Activated effector memory CD4-positive, alpha-beta T cell treated with Interleukin-2 at 50 U/mL for 16 hours (primary cell): ENCODE measurements at regions not wholly inside any gene's neighbourhood (a gene's known extent, or its start where the extent isn't known, plus 50 kb on each side); places are given as distances from the start of the nearest gene placed in this dataset.

Experiments used
- DNase-seq: peaks from one replicate; pipeline ENCODE4 v3.0.0-alpha.2; 2020

DNA sequence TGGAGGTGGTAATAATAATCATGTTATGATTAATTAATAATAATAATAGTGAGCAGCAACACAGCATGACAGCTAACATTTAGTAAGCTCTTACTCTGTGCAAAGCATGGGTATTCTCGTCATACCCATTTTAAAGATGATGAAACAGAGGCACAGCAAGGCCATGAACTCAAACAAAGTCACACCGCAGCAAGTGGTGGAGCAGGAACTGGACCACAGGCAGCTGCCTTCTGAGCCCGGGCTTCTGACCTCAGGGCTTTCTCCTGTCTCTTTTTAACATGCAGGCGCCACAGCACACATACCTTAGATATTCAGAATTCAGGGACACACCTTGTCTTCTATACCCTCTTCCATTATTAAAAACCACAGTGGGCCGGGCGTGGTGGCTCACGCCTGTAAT, 50.7 kb upstream of the SPATA12 start:
- no peak for DNase-seq

DNA sequence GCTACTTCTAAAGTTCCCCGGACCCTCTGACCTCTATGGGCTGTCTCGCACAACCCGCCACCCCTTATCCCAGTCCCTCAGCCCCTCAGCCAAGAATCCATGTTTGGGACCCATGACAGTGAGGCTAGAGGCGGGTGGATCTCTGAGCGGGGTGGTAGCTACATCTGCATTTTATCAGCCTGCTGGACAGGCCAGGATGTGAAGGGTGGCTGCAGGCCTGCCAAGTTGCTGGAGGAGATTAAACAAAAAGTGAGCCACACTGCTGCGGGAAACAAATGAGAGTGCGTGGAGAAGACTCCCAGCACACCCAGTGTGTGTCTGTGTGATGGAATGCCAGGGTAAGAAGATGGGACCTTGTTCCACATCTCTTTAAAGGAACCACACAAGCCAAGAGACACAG, 51.1 kb upstream of the SPATA12 start:
- no peak for DNase-seq

DNA sequence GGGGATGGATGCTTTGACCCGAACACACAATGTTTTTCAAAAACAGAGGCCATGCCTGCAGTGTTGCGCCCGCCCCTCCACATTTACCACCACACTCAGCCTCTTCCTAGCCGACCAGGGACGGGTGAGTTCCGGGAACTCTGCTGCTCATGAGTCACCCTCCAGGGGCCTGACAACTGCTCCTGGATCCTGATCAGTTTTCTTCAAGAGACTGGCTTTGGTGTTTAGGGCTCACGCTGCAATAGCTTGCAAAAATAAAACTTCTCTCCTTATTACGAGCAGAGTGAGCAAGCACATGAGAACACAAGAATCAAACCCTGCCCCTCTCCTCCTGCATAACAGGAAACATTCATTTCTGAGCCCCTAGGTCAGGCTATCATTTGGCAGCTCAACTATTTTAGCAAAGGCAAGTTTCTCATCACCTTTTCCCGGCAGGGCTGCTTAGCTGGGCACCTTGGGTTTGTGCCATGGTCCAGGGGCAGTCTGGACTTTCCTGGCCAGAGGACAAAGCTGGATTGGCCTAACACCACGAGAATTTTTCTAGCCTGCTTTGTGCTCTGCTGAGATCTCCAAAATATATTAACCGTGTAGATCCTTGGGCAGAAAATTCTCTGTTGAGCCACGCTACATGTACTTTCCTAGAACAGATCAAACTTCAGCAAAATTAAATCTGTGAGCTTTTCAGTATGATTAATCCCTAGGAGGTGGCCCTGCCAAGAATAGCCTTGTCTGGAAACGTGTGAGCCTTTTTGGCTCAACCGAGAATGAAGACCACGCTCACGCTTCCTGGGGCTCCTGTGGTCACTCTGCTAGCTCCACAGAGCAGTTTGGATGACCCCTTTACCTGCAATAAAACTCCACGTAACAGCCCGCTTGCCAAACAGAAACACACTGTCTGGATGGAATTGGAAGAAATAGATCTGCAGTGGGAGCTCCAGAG, 52.7 kb upstream of the SPATA12 start:
- no peak for DNase-seq

DNA sequence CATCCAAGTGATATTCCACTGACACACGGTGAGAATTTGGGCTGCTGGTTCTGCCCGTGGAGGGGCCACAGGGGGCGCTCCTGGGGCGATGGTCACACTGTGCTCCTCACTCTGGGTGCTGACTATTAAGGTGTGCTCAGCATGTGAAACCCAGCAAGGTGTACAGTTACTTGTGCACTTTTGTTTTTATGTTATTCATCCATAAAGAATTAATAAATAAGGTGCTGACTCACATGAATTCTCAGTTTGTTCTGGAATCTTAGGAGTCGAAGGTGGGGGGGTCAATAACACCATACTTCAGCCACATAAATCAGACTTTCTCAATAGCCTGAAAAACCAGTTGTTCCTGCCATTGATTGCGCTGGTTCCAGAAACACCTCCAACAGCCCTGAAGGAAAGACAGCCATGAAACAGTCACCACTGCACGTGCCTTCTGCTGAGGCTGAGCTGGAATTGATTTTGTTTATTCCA, 53.5 kb upstream of the SPATA12 start:
- DNase-seq: no peak

DNA sequence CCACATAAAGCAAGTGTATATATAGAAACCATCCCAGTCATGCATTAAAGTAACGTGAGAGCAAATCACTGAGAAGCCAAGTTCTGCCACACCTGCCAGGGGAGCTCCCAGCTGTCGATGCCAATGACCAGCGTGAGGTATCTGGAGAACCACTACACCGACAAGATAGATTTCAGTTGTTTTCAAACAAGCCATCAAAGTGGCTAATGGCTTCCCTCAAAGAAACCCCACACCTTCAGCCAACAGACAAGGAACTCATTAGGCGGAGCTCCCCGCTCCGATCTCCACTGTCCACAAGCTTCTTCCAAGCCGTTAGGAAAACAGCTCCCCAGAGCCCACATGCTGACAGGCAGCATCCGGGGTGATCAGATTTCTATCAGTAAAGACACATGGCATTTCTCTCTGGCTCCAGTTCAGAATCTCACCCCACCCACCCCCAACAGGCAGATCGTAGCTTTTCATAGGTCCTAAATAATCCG, 54.2 kb upstream of the SPATA12 start:
- no peak for DNase-seq

DNA sequence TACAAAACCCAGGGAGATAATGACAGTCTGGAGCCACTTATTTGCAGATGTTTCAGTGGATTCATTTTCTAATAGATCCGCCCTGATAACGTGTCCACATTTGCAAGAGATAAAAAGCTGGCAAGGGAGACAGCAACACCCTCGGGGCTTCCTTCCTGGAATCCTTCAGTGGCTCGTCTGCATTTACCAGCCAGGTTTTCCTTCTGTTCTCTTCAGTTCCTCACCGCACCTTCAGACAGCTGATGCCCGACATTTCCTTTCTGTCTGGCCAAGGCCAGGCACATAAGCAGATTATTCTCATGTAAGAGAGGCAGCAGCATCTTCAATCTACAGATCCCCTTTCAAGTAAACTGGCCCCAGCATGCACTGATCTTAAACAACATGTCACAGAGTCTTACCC, 56.2 kb upstream of the SPATA12 start:
- DNase-seq: no peak

DNA sequence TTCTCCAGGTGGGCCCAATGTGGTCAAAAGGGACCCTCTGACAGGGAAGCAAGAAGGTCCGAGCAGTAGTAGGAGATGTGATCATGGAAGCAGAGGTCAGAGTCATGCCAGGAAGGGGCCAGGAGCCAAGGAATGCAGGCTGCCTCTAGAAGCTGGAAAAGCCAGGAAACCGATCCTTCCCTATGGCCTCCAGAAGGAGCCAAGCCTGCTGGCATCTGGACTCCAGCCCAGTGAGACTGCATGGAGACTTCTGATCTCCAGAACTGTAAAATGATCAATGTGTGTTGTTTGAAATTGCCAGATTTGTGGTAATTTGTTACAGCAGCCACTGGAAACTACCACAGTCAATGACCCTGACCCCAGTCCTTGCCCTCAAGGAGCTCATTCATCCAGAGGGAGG, 56.8 kb upstream of the SPATA12 start:
- no peak for DNase-seq

DNA sequence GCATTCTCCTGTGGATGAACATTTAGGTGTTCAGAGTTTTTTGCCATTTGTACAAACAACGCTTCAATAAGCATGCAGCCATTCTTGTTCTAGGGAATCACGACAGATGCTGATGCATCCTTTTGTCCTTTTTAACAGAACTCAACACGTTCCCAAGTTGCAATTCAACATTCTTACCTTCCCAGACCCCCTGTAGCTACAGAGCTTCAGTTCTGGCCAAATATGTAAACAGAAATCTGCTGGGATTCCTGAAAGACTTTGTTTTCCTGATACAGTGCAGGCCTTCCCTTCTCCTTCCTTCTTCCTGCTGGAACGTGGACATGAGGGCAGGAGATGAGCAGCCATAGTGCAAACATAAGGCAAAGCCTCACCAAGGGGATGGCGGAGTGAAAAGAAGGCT, 59.1 kb upstream of the SPATA12 start:
- DNase-seq: no peak

DNA sequence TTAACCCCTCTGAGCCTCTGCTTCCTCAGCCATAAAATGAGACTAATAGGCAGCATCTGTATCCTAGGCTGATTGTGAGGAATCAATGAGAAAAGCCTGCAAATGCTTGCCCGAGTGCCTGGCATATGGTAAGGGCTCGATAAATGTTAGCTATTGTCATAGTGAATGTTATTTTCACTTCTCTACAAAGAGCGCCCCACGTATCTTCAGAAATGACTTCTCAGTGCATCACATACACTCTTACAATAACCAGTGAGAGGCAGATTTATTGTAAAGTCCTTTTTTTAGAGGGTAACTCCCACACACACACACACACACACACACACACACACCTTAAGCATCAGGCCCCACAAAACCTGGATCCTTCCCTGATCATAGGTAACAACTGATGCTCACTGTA, 60.5 kb upstream of the SPATA12 start:
- no peak for DNase-seq

DNA sequence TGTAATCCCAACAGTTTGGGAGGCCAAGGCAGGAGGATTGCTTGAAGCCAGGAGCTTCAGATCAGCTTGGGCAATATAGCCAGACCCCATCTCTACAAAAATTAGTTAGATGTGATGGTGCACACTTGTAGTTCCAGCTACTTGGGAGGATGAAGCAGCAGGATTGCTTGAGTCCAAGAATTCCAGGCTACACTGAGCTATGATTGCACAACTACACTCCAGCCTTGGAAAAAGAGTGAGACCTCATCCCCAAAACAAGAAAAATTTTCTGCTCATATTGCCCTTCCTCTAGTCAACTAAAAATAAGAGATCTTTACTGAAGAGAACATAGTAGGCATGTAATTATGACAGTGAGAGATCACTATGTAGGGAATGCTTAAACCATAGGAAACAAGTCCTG, 60.9 kb upstream of the SPATA12 start:
- DNase-seq: no peak

DNA sequence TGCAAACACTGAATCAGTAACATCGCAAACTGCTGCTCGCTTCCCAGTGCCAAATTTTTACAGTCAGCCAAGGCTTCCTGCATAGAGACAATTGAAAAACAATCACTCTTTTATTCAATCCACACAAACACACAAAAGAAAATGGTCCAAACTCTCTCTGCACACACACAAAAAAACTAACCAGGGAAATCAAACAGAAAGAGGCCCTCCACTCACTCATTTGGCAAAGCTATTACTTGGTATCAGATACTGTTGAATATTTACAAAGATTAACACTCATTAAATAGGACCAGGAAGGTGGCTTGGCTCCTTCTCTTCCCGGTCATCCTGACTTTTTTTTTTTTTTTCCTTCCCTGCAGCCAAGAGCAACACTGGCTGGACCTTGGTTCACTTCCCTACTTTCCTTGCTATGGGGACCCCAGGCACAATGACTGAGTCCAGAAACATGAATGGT, 62.4 kb upstream of the SPATA12 start:
- no peak for DNase-seq

DNA sequence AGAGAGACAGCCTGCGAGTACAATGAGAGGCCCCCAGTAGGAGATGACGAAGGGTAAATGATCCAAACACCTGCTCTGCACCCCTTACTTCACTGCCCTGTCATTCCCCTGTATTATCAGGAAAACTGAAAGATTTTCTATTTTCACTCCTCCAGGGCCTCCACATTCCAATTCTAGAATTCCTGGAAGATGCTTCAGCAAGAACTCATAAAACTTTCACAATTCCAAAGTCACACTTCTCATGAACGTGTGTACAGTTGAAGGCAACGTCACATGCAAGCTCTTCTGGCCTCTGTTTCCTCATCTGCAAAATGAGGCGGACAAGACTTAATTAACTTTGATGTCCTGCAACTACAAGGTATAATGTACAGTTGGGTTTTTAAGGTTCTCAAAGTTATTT, 62.8 kb upstream of the SPATA12 start:
- no peak for DNase-seq

DNA sequence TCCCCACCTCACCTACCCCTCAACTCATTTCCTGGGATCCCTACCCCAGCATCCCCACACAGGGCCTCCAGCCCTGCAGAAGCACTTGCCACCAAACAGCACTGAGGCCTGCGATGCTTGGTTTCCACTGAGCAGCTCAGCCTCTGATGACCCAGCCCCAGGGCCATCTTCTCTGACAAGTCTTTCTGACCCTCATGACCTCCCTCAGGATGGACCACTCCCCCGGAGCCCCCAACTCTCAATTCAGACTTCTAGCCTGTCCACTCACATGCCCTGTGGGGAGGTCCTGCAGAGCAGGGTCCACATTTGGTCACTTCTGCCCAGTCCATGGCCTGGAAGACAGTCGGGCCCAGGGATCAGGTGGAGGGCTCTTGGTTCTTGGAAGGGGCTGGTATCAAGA, 63.4 kb upstream of the SPATA12 start:
- no peak for DNase-seq

DNA sequence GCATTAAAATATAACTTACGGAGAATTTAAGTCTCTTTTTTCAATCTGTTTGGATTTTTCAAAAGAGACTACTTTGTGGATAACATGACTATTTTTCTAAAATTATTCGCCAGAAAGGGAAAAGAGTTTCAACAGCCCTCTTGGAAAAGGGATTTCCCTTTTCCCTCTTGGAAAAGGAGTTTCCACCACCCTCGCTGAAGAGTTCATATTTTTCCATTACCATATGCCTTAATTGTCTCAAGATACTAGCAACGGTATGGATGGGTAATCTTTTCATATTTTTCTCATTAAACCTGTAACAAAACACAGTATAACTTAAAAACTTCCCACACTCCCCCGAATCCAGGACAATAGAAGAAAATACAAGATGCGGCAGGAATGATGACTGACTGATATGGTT, 66.1 kb upstream of the SPATA12 start:
- no peak for DNase-seq

DNA sequence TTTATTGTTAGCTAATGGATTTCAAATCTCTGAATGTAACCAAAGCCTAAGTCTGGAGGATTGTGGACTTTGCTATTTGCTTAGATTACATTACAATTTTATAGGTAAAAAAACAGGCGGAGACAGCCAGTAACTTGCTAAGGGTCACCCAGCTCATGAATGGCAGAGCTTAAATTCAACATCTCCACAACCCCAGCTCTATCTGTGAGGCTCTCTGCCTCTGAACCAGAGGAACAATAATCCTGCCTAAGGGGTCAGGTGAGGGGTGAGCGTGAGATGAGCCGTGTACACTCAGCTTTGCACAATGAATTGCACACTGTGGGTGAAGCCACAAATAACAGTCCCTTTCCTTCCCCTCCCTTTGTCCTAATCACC, 69.8 kb upstream of the SPATA12 start:
- no peak for DNase-seq

DNA sequence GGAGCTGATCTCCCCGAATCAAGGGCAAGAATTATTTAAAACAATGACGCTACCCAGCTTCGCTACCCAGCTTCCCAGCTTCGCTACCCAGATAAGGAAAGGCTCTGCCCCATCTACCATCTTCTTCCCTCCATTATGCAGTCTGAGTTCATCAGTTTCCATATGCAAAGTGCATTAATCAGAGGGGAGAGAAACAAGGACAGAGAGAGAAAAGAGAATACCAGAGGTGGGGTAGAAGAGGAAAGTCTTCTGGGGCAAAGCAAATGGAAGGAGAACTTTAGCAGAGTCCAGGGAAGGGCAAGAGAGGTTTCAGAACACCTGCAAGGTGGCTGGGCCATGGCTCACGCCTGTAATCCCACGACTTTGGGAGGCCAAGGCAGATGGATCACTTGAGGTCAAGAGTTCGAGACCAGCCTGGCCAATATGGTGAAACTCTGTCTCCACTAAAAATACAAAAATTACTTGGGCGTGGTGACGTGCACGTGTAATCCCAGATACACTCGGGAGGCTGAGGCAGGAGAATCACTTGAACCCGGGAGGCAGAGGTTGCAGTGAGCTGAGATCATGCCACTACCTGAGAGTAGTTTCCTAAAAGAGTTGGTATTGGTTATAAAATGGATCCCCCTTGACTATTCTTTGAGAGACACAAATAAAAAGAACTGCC, 70.4 kb upstream of the SPATA12 start:
- no peak for DNase-seq

DNA sequence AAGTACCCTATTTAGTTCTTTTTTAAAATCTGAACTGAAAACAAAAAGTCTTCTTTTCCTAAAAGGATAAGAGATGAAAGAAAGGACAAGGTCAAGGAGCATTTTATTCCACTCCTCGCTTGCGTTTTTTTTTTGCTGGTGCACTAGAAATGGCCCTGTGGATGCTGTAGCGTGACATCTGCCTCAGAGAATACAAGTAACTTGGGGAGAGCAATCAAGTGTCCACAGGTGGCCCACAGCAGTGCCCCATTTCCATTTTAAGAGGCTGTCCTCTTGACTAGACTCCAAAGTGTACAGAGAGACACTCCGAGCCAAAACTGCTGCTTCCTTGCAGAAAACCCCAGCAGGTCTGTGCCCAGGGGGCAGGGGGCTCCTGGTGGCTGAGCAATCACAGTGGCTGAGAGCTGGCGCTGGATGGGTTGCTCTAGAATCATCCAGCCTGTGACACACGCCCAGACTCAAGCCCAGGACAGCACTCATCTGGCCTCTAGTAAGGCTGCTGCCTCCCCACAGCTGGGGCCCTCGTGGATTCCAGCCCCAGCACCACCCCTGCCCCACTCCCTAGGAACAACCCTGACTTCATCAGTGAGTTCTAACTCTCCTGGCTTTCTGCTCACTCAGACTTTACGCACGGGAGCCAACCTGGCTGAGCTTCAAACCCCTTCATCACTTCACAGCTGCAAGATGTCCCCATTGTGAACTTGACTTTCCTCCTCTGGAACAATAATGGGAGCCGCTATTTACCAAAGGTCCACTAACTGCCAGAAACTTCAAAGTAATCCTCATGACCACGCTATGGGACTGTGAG, 71.1 kb upstream of the SPATA12 start:
- no peak for DNase-seq

DNA sequence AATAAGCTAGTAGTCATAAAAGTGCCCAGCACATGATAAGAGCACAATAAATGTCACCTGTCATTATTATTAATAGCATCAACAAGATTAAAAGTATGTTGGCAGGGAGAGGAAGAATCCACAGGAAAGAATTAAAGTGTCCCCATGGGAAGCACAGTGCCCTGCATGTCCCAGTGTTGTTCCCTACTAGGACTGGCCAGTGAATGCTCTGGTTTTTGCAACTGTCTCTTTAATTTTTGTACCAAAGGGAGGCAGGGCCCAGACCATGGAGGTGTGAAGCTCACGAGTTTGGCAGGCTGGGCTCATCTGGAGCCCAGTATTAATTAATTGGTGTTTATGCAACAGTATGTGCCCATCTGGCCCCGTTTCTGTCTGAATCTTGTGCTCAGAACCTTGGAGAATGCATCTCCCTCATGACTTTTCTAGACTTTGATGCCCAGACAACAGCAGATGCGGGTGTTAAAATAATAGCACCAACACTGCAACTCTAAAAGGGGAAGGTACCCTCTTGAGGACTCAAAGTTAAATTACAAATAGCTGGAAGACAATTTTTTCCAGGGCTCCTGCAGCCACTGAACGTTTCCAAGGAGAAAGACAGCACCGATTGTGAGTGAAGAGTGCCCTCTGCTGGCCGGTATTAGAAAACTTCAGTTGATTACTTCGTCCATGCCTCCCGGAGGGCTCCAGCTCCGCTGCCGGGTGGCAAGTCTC, 71.9 kb upstream of the SPATA12 start:
- DNase-seq: peak; percentile 40

DNA sequence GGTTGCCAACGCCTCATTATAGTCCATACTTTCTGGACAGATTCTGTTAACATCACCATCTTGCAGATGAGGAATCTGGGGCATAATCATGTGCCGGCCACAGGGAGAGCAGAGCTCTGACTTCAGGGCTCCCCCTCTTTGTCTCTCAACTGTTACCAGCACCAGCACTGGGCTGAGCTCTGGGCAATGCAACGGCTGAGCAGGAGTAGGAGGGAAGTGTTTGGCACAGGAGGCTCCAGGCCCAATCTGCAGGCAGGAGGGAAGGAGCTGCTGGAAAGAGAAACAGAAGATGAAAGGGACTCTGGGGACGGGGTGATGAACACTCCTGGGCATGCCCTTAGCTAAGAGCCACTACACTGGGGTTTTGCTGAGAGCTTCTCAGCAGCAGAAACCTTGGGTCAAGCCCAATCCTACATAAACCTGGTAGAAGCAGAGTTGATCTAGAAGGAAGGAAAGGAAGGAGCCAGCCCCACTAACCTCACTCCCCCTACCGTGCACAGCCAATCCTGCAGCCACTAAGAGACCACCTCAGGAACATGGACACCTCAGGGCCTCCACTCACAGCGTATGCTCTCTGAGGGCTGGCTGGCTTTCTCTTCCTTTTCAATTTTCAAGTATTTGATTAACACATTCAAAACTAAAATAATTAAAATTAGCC, 73.1 kb upstream of the SPATA12 start:
- DNase-seq: no peak

DNA sequence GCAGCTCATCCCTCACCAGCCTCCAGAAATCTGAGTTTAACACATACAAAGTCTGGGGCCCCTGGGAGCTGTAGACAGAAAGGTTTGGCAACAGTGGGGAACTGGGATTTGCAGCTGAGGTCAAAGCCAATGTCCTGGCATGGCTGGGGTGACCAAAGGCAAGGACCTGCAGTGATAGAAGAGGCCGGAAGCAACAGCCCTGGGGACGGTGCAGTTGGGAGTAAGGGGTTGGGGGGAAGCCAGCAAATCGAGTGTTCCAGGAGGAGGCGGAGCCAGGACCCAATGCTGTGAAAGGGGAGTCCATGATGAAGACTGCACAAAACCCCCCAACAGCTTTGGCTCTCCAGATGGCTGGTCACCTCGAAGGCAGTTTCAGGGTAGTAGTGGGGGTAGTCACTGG, 74.1 kb upstream of the SPATA12 start:
- no peak for DNase-seq

DNA sequence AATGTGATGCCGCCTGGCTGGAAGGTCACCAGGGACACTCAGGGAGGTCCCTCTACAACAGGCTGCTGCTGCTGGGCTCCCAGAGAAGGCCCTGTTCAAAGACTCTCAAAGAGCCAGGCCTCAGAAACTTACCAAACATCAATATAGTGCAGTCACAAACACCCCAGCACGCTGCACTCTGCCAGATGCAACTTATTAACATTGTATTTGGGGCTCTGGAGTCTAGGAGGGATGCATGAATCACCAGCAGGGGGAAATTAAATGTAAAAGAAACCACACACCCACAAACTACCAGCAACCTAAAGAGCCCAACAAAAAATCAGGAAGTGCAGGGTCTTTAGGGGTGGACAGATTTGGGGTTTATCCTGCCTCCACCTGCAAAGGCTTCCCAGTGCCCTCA, 74.6 kb upstream of the SPATA12 start:
- DNase-seq: no peak

DNA sequence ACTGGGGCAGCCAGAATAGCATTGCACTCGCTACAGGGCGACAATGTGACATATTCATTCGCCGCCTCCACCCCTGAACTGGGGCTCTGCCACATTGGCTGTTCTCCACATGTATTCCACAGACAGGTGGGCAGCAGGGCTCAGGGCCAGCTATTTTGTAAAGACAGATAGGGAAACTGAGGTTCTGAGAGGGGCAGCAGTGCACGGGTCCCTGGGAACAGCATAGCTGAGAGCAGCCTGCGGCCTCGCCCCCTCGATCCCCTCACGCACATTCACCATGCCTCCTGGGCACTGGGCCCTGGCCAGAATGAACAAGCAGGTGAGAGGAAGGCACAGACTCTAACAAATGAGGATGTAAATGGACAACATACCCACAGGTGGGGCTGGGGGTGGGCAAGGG, 75.0 kb upstream of the SPATA12 start:
- no peak for DNase-seq
